WTC11 (cell line): ENCODE measurements at regions not wholly inside any gene's neighbourhood (a gene's known extent, or its start where the extent isn't known, plus 50 kb on each side); places are given as distances from the start of the nearest gene placed in this dataset.
A peak's percentile ranks its signal among the peaks of the same experiment; 100 is the strongest.

Source experiments
- ATAC-seq: fragments of 200-7000 bp; cut with Tn5 transposase; 2 replicates; pipeline ENCODE4 v1.10.0; 2021; ENCODE audit warnings: mild to moderate bottlenecking, moderate library complexity
- CTCF ChIA-PET: fragments of 300-600 bp; sonication (Branson Sonifier 250); formaldehyde crosslinking; loops from one replicate; lab custom pipeline; 2021; ENCODE audit warnings: antibody characterized with exemption; lab: Charles Lee
- POLR2A ChIA-PET: fragments of 350-600 bp; sonication (Branson Sonifier 250); formaldehyde crosslinking; loops from one replicate; lab custom pipeline; 2021; ENCODE audit warnings: antibody characterized with exemption; lab: Charles Lee
- DNase-seq: peaks from one replicate; pipeline ENCODE4 v3.0.0; 2021; ENCODE audit warnings: low spot score
- H3K27ac Mint-ChIP-seq: 2 replicates; pipeline ENCODE4 v1.8.0; 2021; ENCODE audit warnings: mixed read lengths
- H3K27me3 Mint-ChIP-seq: 2 replicates; pipeline ENCODE4 v1.8.0; 2021; ENCODE audit warnings: low read depth, mild to moderate bottlenecking, moderate library complexity, mixed read lengths
- H3K36me3 Mint-ChIP-seq: 2 replicates; pipeline ENCODE4 v1.8.0; 2021; ENCODE audit warnings: mixed read lengths
- H3K4me1 Mint-ChIP-seq: 2 replicates; pipeline ENCODE4 v1.8.0; 2022; ENCODE audit warnings: mixed read lengths
- H3K4me3 Mint-ChIP-seq: 2 replicates; pipeline ENCODE4 v1.8.0; 2021; ENCODE audit warnings: mild to moderate bottlenecking, moderate library complexity, mixed read lengths
- H3K9me3 Mint-ChIP-seq: 2 replicates; pipeline ENCODE4 v1.8.0; 2021; ENCODE audit warnings: mixed read lengths
- ATF6 ChIP-seq: sonication (generic); formaldehyde crosslinking; IDR thresholded peaks from 2 replicates; pipeline ENCODE4 v1.8.1; 2023; ENCODE audit warnings: mild to moderate bottlenecking, missing genetic modification reagents
- CBFB ChIP-seq: sonication (generic); formaldehyde crosslinking; IDR thresholded peaks from 2 replicates; pipeline ENCODE4 v1.8.1; 2022; ENCODE audit warnings: mild to moderate bottlenecking, low read depth, missing genetic modification reagents
- CREB1 ChIP-seq: sonication (generic); formaldehyde crosslinking; IDR thresholded peaks from 2 replicates; pipeline ENCODE4 v1.8.0; 2023; ENCODE audit warnings: mild to moderate bottlenecking, missing genetic modification reagents
- HMGXB4 ChIP-seq: sonication (generic); formaldehyde crosslinking; IDR thresholded peaks from 2 replicates; pipeline ENCODE4 v1.8.1; 2023; ENCODE audit warnings: mild to moderate bottlenecking, moderate library complexity, missing genetic modification reagents
- MAX ChIP-seq: sonication (generic); formaldehyde crosslinking; IDR thresholded peaks from 2 replicates; pipeline ENCODE4 v1.8.0; 2022; ENCODE audit warnings: mild to moderate bottlenecking, missing genetic modification reagents
- NFATC4 ChIP-seq: fragments of 250-450 bp; sonication (Bioruptor Pico); IDR thresholded peaks from 2 replicates; pipeline ENCODE4 v1.9.0; 2021; ENCODE audit warnings: mild to moderate bottlenecking
- NFYB ChIP-seq: sonication (generic); formaldehyde crosslinking; conservative IDR thresholded peaks from 2 replicates; pipeline ENCODE4 v1.8.0; 2022; ENCODE audit warnings: low read depth, missing genetic modification reagents
- TCF7 ChIP-seq: sonication (generic); formaldehyde crosslinking; IDR thresholded peaks from 2 replicates; pipeline ENCODE4 v1.8.0; 2022; ENCODE audit warnings: mild to moderate bottlenecking, low read depth, missing genetic modification reagents, moderate library complexity
- TEAD1 ChIP-seq: sonication (generic); formaldehyde crosslinking; IDR thresholded peaks from 2 replicates; pipeline ENCODE4 v1.8.0; 2022; ENCODE audit warnings: mild to moderate bottlenecking, missing genetic modification reagents
- ZBTB43 ChIP-seq: sonication (generic); formaldehyde crosslinking; IDR thresholded peaks from 2 replicates; pipeline ENCODE4 v1.8.1; 2023; ENCODE audit warnings: mild to moderate bottlenecking, missing genetic modification reagents
- ZNF121 ChIP-seq: sonication (generic); formaldehyde crosslinking; IDR thresholded peaks from 2 replicates; pipeline ENCODE4 v1.8.0; 2023; ENCODE audit warnings: missing genetic modification reagents
- ZNF416 ChIP-seq: fragments of 250-450 bp; sonication (Bioruptor Pico); IDR thresholded peaks from 2 replicates; pipeline ENCODE4 v1.9.0; 2021; ENCODE audit warnings: mild to moderate bottlenecking, inconsistent platforms
- ZSCAN18 ChIP-seq: fragments of 250-450 bp; sonication (Bioruptor Pico); IDR thresholded peaks from 2 replicates; pipeline ENCODE4 v2.1.2; 2022; ENCODE audit warnings: mild to moderate bottlenecking, moderate library complexity
- TF ChIP-seq, protein P1 (sequence below): sonication (generic); formaldehyde crosslinking; IDR thresholded peaks from 2 replicates; pipeline ENCODE4 v1.8.0; 2022; ENCODE audit warnings: missing genetic modification reagents
- TF ChIP-seq, protein P2 (sequence below): sonication (generic); formaldehyde crosslinking; IDR thresholded peaks from 2 replicates; pipeline ENCODE4 v1.8.1; 2022; ENCODE audit warnings: mild to moderate bottlenecking, moderate library complexity, missing genetic modification reagents
- TF ChIP-seq, protein P3 (sequence below): fragments of 250-450 bp; sonication (Bioruptor Pico); IDR thresholded peaks from 2 replicates; pipeline ENCODE4 v1.9.0; 2021; ENCODE audit warnings: mild to moderate bottlenecking, borderline replicate concordance
- TF ChIP-seq, protein P4 (sequence below): sonication (generic); formaldehyde crosslinking; IDR thresholded peaks from 2 replicates; pipeline ENCODE4 v1.8.0; 2023; ENCODE audit warnings: missing genetic modification reagents

GRCh38 chr1:187903223-187903622, 1074.5 kb downstream of the PLA2G4A start:
- ChIA-PET CTCF (no interaction called here), POLR2A (no interaction called here)
- no peaks in the 10 kb centered on the region for H3K36me3 Mint-ChIP-seq
- peaks cover 10% of the 10 kb centered on the region for H3K4me1 Mint-ChIP-seq
- DNase-seq (no peak), ATAC-seq (no peak)
- no peak overlapping the region for H3K4me3 Mint-ChIP-seq
- no peaks in the 10 kb centered on the region for H3K27me3 Mint-ChIP-seq
- no peaks in the 10 kb centered on the region for H3K9me3 Mint-ChIP-seq
- TF ChIP-seq, protein P1, sequence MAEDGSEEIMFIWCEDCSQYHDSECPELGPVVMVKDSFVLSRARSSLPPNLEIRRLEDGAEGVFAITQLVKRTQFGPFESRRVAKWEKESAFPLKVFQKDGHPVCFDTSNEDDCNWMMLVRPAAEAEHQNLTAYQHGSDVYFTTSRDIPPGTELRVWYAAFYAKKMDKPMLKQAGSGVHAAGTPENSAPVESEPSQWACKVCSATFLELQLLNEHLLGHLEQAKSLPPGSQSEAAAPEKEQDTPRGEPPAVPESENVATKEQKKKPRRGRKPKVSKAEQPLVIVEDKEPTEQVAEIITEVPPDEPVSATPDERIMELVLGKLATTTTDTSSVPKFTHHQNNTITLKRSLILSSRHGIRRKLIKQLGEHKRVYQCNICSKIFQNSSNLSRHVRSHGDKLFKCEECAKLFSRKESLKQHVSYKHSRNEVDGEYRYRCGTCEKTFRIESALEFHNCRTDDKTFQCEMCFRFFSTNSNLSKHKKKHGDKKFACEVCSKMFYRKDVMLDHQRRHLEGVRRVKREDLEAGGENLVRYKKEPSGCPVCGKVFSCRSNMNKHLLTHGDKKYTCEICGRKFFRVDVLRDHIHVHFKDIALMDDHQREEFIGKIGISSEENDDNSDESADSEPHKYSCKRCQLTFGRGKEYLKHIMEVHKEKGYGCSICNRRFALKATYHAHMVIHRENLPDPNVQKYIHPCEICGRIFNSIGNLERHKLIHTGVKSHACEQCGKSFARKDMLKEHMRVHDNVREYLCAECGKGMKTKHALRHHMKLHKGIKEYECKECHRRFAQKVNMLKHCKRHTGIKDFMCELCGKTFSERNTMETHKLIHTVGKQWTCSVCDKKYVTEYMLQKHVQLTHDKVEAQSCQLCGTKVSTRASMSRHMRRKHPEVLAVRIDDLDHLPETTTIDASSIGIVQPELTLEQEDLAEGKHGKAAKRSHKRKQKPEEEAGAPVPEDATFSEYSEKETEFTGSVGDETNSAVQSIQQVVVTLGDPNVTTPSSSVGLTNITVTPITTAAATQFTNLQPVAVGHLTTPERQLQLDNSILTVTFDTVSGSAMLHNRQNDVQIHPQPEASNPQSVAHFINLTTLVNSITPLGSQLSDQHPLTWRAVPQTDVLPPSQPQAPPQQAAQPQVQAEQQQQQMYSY = no peak
- TF ChIP-seq ZSCAN18 (CRISPR knock-in tag) (no peak), CBFB (no peak), CREB1 (no peak), ZNF416 (CRISPR knock-in tag) (no peak), TCF7 (CRISPR knock-in tag) (no peak)
- TF ChIP-seq, protein P2, sequence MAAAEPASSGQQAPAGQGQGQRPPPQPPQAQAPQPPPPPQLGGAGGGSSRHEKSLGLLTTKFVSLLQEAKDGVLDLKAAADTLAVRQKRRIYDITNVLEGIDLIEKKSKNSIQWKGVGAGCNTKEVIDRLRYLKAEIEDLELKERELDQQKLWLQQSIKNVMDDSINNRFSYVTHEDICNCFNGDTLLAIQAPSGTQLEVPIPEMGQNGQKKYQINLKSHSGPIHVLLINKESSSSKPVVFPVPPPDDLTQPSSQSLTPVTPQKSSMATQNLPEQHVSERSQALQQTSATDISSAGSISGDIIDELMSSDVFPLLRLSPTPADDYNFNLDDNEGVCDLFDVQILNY (CRISPR knock-in tag) = no peak
- TF ChIP-seq, protein P3, sequence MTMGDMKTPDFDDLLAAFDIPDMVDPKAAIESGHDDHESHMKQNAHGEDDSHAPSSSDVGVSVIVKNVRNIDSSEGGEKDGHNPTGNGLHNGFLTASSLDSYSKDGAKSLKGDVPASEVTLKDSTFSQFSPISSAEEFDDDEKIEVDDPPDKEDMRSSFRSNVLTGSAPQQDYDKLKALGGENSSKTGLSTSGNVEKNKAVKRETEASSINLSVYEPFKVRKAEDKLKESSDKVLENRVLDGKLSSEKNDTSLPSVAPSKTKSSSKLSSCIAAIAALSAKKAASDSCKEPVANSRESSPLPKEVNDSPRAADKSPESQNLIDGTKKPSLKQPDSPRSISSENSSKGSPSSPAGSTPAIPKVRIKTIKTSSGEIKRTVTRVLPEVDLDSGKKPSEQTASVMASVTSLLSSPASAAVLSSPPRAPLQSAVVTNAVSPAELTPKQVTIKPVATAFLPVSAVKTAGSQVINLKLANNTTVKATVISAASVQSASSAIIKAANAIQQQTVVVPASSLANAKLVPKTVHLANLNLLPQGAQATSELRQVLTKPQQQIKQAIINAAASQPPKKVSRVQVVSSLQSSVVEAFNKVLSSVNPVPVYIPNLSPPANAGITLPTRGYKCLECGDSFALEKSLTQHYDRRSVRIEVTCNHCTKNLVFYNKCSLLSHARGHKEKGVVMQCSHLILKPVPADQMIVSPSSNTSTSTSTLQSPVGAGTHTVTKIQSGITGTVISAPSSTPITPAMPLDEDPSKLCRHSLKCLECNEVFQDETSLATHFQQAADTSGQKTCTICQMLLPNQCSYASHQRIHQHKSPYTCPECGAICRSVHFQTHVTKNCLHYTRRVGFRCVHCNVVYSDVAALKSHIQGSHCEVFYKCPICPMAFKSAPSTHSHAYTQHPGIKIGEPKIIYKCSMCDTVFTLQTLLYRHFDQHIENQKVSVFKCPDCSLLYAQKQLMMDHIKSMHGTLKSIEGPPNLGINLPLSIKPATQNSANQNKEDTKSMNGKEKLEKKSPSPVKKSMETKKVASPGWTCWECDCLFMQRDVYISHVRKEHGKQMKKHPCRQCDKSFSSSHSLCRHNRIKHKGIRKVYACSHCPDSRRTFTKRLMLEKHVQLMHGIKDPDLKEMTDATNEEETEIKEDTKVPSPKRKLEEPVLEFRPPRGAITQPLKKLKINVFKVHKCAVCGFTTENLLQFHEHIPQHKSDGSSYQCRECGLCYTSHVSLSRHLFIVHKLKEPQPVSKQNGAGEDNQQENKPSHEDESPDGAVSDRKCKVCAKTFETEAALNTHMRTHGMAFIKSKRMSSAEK (CRISPR knock-in tag) = no peak
- H3K27ac Mint-ChIP-seq = no peak overlapping the region

DNA sequence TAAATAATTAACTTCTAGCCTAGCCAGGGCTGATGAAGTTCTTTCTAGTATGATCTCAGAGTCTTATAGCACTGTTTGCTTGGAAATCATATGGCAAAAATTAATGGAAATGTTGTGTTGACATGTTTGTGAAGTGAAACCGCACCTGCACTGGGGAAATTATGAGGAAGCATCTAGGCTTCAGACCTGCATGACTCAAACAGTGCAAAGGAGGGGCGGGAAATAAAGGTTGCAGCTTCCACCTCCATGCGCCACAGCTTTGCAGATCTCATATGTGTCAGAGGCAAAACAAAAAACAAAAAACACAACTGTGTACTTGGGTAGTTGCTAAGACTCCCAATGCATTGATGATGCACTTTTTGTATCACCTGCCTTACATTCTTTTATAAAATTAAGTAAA, 1080.6 kb downstream of the PLA2G4A start:
- DNase-seq (no peak), ATAC-seq (peak; percentile 48; the same call in 1 of the 2 replicates)
- no peaks in the 10 kb centered on the region for H3K27me3 Mint-ChIP-seq
- peak overlapping the region; percentile 25; the same call in 1 of the 2 replicates for H3K27ac Mint-ChIP-seq
- no peaks in the 10 kb centered on the region for H3K9me3 Mint-ChIP-seq
- POLR2A ChIA-PET = no interaction called here
- CTCF ChIA-PET = interaction anchor here (1.2 kb wide), 1 partner anchor 19 kb away, joined by 4 read pairs; no protein-coding TSS in a partner anchor
- no peaks in the 10 kb centered on the region for H3K36me3 Mint-ChIP-seq
- TF ChIP-seq ZBTB43 (CRISPR knock-in tag) (no peak), ZNF121 (CRISPR knock-in tag) (no peak), CREB1 (no peak), ATF6 (CRISPR knock-in tag) (no peak), NFATC4 (CRISPR knock-in tag) (no peak), NFYB (CRISPR knock-in tag) (no peak), TEAD1 (CRISPR knock-in tag) (no peak), MAX (CRISPR knock-in tag) (no peak), HMGXB4 (no peak)
- TF ChIP-seq, protein P4, sequence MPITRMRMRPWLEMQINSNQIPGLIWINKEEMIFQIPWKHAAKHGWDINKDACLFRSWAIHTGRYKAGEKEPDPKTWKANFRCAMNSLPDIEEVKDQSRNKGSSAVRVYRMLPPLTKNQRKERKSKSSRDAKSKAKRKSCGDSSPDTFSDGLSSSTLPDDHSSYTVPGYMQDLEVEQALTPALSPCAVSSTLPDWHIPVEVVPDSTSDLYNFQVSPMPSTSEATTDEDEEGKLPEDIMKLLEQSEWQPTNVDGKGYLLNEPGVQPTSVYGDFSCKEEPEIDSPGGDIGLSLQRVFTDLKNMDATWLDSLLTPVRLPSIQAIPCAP (CRISPR knock-in tag) = no peak
- no peak overlapping the region for H3K4me3 Mint-ChIP-seq
- peaks cover 31% of the 10 kb centered on the region for H3K4me1 Mint-ChIP-seq
